Duodenal mucosa (tissue), 2 donors: ENCODE measurements at regions not wholly inside any gene's neighbourhood (a gene's known extent, or its start where the extent isn't known, plus 50 kb on each side); places are given as distances from the start of the nearest gene placed in this dataset.

Source experiments
- H3K27ac ChIP-seq: one replicate; pipeline ENCODE4 v1.7.0; 2013; ENCODE audit warnings: low read depth, low read length
- H3K27me3 ChIP-seq, 2 donors: one replicate each; pipeline ENCODE4 v1.7.0; 2013; ENCODE audit warnings: low read length in 2 of 2, control low read depth in 1 of 2; ENCODE audit not compliant: insufficient read depth in 2 of 2, control insufficient read depth in 1 of 2
- H3K36me3 ChIP-seq, 2 donors: one replicate each; pipeline ENCODE4 v1.7.0; 2013; ENCODE audit warnings: low read length in 2 of 2, control low read depth in 1 of 2; ENCODE audit not compliant: insufficient read depth in 2 of 2, control insufficient read depth in 1 of 2
- H3K4me1 ChIP-seq, 2 donors: one replicate each; pipeline ENCODE4 v1.7.0; 2013; ENCODE audit warnings: low read length in 2 of 2, control low read depth in 1 of 2; ENCODE audit not compliant: insufficient read depth in 2 of 2, control insufficient read depth in 1 of 2
- H3K4me3 ChIP-seq, 2 donors: one replicate each; pipeline ENCODE4 v1.7.0; 2013; ENCODE audit warnings: low read length in 2 of 2, low read depth in 1 of 2
- H3K9ac ChIP-seq, 2 donors: one replicate each; pipeline ENCODE4 v1.7.0; 2013; ENCODE audit warnings: low read length in 2 of 2, low read depth in 1 of 2
- H3K9me3 ChIP-seq, 2 donors: one replicate each; pipeline ENCODE4 v1.7.0; 2013; ENCODE audit warnings: low read length in 2 of 2, control low read depth in 1 of 2; ENCODE audit not compliant: control insufficient read depth in 1 of 2

DNA sequence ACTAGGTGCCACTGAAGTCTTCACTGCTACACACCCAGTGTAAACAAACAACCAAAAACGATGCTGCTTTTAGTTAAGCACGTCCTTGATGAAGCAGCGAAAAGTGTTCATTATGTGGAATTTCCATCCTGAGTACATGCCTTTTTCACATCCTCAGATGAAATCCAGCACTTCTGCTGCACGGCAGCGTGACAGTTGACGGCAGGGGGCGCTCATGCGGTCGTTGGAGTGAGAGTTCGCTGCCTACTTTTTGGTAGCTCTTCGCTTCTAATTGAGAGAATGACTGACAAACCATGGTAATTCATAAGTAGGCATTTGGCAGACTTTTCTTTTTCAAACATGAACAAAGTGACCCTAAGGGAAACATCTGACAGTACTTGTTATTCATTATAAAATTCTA, 1124.9 kb downstream of the EFNB2 start:
- no peak overlapping the region for H3K9ac ChIP-seq
- no peaks in the 10 kb centered on the region for H3K4me1 ChIP-seq
- no peaks in the 10 kb centered on the region for H3K36me3 ChIP-seq
- H3K27me3 ChIP-seq: no peaks in the 10 kb centered on the region
- H3K9me3 ChIP-seq: no peaks in the 10 kb centered on the region
- H3K4me3 ChIP-seq: no peak overlapping the region
- H3K27ac ChIP-seq: no peak overlapping the region

DNA sequence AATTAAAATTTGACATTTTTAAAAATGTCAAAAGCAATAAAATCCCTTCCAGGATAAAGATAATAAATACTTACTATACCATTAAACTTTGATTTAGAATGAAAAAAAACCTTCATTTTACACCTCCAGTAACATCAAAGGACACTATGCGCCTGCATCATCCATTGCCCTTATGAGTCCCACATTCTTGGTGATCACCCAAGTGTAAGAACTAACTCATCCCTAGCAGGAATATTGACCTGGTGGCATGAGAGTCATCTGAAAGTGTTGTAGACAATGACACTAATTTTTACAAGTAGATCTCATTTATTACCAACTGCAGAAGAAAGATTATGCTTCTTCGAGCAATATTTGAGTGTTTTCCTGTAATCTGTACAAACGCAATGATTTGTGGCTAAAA, 1128.9 kb downstream of the EFNB2 start:
- no peak overlapping the region for H3K9ac ChIP-seq
- H3K9me3 ChIP-seq: no peaks in the 10 kb centered on the region
- H3K27ac ChIP-seq: no peak overlapping the region

DNA sequence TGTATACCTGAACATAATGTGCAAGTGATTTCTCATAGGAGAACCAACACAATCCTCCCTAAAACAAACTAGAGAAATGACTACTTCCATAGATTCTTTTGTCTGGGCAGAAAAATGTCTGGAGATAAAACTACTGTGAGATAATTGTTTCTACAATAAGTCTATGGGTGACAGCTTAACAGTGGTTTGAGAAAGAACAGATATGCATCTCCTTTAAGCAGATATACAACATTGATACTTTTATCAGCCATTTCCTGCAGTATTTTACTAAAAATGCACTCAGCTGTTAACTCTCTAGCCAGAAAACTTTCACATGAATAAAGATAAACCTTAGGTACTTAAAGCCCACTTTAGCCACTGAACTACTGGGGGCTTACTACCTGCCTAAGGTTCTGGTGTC, 1132.4 kb downstream of the EFNB2 start:
- no peak overlapping the region for H3K9ac ChIP-seq
- H3K9me3 ChIP-seq: no peaks in the 10 kb centered on the region
- no peaks in the 10 kb centered on the region for H3K27me3 ChIP-seq
- no peak overlapping the region for H3K27ac ChIP-seq
- no peaks in the 10 kb centered on the region for H3K4me1 ChIP-seq
- no peak overlapping the region for H3K4me3 ChIP-seq
- no peaks in the 10 kb centered on the region for H3K36me3 ChIP-seq

More for the DNA sequence above, 1128.9 kb downstream of the EFNB2 start:
- no peaks in the 10 kb centered on the region for H3K36me3 ChIP-seq
- no peaks in the 10 kb centered on the region for H3K4me1 ChIP-seq
- no peaks in the 10 kb centered on the region for H3K27me3 ChIP-seq
- no peak overlapping the region for H3K4me3 ChIP-seq

DNA sequence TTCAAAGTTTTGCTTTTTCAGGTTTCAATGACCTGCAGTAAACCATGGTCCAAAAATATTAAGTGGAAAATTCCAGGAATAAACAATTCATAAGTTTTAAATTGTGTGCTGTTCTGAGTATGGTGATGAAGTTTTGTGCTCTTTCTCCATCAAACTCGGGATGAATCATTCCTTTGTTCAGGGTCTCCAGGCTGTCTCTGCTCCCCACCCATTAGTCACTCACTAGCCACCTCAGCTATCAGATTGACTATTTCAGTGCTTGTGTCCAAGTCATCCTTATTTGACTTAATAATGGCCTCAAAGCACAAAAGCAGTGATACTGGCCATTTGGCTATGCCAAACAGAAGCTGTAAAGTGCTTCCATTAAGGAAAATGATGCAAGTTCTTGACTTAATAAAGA, 1140.4 kb downstream of the EFNB2 start:
- Histone ChIP-seq H3K4me1 (no peaks in the 10 kb centered on the region), H3K4me3 (no peak overlapping the region), H3K9me3 (no peaks in the 10 kb centered on the region), H3K9ac (no peak overlapping the region), H3K27ac (no peak overlapping the region), H3K36me3 (no peaks in the 10 kb centered on the region), H3K27me3 (no peaks in the 10 kb centered on the region)

DNA sequence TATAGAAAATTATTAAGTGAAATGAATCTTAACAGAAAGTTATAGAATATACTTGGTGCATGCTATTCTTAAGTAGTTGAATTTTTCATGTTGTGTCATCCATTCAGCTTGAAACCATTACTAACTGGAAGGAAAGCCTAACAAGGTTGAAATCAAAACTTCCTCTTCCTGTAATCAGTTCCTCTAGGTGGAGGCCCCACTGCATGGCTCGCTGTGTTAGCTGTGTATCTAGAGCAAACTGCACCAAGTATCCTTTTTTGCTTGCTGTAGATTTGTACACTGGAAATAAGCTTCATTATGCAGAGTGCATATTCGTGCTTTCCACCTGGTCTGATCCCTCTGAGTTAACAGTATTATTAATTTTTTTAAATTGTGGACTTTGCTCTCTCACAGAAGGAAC, 1146.1 kb downstream of the EFNB2 start:
- Histone ChIP-seq H3K4me3 (no peak overlapping the region), H3K27me3 (no peaks in the 10 kb centered on the region), H3K9me3 (no peaks in the 10 kb centered on the region), H3K36me3 (no peaks in the 10 kb centered on the region), H3K9ac (no peak overlapping the region), H3K27ac (no peak overlapping the region), H3K4me1 (no peaks in the 10 kb centered on the region)

DNA sequence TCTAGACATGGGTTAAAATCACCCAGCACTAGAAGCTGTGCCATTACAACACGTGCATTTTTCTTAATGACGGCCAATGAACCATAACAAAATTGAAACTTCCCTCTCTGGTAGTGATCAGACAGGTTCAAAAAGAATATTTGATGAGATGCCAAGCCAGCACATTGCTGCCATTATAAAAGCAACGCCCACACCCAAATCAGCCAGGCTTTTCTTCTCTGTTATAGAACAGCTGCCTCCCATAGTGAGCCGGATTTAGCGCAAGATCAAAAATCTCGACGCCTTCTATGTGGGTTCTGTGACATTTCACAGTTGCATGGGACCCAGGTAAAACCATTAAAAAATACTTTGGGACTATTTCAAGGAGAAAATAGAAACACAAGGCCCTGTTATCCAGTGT, 1158.0 kb downstream of the EFNB2 start:
- no peak overlapping the region for H3K4me3 ChIP-seq

DNA sequence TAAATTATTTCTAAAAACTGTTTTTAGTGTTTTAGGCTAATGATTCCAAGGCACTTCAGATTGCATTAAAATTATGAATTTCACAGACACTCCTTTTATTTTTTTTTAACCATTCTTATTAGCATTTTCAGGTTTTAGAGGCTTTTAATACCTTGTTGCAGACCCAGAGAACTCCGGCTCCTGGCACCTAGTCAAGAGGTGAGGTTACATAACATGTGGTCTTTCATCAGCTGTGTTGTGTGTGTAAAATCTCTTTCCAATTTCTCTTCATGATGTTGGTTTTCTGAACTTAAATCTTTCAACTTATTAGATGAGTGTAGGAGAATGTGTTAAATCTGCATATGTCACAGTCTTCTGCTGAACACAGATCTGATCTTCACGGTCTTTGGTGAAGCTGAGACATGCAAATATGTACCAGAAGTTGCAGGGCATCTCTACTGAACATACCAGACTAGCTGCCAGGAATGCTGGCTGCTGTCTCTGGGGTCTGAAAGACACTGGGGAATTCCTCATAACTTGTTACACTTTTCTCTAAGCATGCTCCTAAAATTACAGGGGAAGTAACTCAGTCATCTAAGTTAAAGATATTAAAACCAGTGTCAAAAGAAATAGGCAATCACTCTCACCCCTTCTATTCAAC, 1165.3 kb downstream of the EFNB2 start:
- Histone ChIP-seq H3K36me3 (no peaks in the 10 kb centered on the region), H3K9me3 (no peaks in the 10 kb centered on the region), H3K27me3 (no peaks in the 10 kb centered on the region), H3K9ac (no peak overlapping the region), H3K4me1 (no peaks in the 10 kb centered on the region), H3K4me3 (no peak overlapping the region), H3K27ac (no peak overlapping the region)

More for the DNA sequence above, 1158.0 kb downstream of the EFNB2 start:
- Histone ChIP-seq H3K9me3 (no peaks in the 10 kb centered on the region), H3K36me3 (no peaks in the 10 kb centered on the region), H3K9ac (no peak overlapping the region), H3K27me3 (no peaks in the 10 kb centered on the region), H3K27ac (no peak overlapping the region), H3K4me1 (no peaks in the 10 kb centered on the region)

DNA sequence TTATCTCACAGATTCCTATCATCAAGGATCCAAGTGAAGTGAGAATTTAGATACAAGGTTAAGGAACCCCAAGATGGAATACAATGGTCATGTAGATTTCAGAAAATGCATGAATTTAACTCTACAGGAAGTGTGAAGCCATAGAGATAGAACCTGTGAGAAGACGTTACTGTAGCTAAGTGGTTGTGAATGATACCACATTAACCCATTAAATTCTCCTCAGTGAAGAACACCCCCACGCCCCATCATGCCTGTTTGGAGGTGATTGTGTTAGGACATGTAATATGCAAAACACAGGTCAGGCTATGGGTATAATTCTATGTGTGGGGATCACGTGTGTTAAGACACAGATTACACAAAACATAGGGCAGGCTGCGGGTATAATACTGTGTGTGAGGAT, 1166.7 kb downstream of the EFNB2 start:
- no peaks in the 10 kb centered on the region for H3K9me3 ChIP-seq
- H3K4me3 ChIP-seq: no peak overlapping the region
- H3K36me3 ChIP-seq: no peaks in the 10 kb centered on the region
- no peak overlapping the region for H3K9ac ChIP-seq
- H3K27ac ChIP-seq: no peak overlapping the region
- H3K27me3 ChIP-seq: no peaks in the 10 kb centered on the region
- no peaks in the 10 kb centered on the region for H3K4me1 ChIP-seq

DNA sequence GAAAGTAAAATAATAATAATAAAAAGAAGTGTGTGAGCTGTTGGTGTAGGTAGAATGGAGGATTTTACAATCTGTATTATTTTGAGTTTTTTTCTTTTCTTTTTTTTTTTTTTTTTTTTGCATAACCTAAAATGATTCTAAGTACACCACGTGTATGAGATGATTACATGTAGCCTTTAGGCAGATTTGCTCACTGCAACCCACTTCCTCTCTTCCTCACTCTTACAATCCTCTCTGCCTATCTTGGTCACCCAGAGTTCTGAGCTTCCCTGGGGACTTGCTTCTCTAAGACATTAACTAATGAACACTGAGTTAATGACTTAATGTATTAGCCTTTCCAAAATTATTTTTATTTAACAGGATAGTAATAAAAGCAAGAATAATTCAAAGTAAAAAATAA, 1169.6 kb downstream of the EFNB2 start:
- Histone ChIP-seq H3K27ac (no peak overlapping the region), H3K4me3 (no peak overlapping the region), H3K4me1 (no peaks in the 10 kb centered on the region), H3K9me3 (no peaks in the 10 kb centered on the region), H3K27me3 (no peaks in the 10 kb centered on the region), H3K9ac (no peak overlapping the region), H3K36me3 (no peaks in the 10 kb centered on the region)

DNA sequence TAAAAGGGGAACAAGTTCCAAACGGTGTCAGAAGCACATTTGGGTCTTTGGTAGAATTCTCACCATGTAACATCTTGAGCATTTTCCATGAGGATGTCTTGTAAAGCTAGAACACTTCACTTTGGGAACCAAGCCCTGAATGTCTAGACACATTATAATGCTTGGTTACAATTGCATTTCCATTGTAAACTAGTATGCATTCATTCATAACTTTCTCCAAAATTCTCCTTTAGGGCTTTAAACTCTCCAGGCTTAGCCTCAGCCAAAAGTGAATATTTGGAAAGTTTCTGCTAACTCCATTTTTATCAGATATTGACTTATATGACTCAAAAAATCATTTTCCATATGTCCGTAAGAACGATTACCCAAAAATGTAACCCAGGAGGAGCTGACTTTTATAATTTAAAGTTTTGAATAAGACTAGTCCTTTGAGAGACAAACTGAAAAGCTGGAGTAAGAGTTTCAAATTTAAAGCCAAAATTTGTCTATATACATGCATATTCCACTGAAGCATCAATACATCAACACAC, 1170.4 kb downstream of the EFNB2 start:
- Histone ChIP-seq H3K4me1 (no peaks in the 10 kb centered on the region), H3K36me3 (no peaks in the 10 kb centered on the region), H3K9ac (no peak overlapping the region), H3K27ac (no peak overlapping the region), H3K9me3 (no peaks in the 10 kb centered on the region), H3K4me3 (no peak overlapping the region), H3K27me3 (no peaks in the 10 kb centered on the region)
